ENCODE measurements at regions not wholly inside any gene's neighbourhood (a gene's known extent, or its start where the extent isn't known, plus 50 kb on each side); places are given as distances from the start of the nearest gene placed in this dataset.
"Not testable (repeated sequence)": the region's sequence is repeated elsewhere in the genome, so short reads cannot be mapped to it uniquely, and the experiment has no call there.

DNA sequence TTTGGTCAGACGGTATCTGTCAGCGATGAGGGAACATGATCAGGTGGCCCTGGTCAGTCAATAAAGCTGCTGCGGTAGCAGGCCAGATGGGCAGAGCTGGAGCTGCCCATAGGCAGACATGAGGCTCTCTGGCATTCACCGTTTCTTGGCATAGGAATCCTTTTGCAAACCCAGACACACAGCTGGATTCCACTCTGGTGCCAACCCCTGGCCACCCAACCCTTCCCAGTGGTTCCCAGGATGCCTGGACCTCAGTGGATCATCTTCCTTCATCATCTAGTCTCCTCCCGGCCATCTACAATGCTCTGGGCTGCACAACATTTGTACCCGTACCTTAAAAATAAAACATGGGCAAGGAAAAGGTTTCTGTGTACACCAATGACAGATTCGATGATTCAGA lies 68.3 kb upstream of the ACTRT2 start:
- TF ChIP-seq, protein P1, sequence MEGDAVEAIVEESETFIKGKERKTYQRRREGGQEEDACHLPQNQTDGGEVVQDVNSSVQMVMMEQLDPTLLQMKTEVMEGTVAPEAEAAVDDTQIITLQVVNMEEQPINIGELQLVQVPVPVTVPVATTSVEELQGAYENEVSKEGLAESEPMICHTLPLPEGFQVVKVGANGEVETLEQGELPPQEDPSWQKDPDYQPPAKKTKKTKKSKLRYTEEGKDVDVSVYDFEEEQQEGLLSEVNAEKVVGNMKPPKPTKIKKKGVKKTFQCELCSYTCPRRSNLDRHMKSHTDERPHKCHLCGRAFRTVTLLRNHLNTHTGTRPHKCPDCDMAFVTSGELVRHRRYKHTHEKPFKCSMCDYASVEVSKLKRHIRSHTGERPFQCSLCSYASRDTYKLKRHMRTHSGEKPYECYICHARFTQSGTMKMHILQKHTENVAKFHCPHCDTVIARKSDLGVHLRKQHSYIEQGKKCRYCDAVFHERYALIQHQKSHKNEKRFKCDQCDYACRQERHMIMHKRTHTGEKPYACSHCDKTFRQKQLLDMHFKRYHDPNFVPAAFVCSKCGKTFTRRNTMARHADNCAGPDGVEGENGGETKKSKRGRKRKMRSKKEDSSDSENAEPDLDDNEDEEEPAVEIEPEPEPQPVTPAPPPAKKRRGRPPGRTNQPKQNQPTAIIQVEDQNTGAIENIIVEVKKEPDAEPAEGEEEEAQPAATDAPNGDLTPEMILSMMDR (IDR thresholded peaks at IDR 0.05; ENCODE audit: unreplicated experiment) = no peak
- no peaks in the 10 kb centered on the region for H3K36me3 Mint-ChIP-seq (ENCODE audit: insufficient read depth)
- H3K27me3 Mint-ChIP-seq = no peaks in the 10 kb centered on the region
- no peaks in the 10 kb centered on the region for H3K4me1 Mint-ChIP-seq (ENCODE audit: low read depth)
- no peak overlapping the region for H3K27ac Mint-ChIP-seq
- peaks cover 48% of the 10 kb centered on the region for H3K9me3 Mint-ChIP-seq (ENCODE audit: low read depth)
- DNase-seq (ENCODE audit: low spot score, unreplicated experiment) = no peak
- H3K4me3 Mint-ChIP-seq (ENCODE audit: low read depth) = no peak overlapping the region

DNA sequence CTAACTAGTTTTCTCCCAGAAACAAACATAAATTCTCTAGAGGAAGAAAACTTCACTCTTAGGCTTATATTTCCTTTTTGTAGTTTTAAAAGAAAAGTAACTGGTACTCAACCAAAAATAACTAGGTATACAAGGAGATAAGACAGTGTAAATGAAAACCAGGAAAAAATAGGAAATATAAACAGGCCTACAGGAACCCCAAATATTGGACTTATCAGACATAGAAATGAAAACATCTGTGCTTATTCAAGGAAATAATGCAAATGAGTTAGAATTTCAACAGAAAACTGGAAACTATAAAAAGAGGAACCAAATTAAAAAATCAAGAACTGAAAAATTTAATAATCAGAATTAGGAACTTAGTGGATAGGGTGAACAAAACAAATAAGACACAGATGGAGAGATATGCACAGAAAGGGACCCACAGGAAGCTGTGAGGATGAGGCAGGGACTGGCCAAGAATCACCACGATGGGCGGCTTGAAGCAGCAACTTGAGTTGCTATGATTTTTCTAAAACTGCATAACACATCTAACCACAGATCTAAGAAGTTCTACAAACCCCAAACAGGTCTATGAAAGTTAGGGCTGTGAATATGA lies 67.5 kb upstream of the ACTRT2 start:
- Mint-ChIP-seq H3K4me3 (ENCODE audit: low read depth) (no peak overlapping the region), H3K4me1 (ENCODE audit: low read depth) (no peaks in the 10 kb centered on the region), H3K9me3 (ENCODE audit: low read depth) (peaks cover 52% of the 10 kb centered on the region), H3K27me3 (no peaks in the 10 kb centered on the region), H3K27ac (no peak overlapping the region), H3K36me3 (ENCODE audit: insufficient read depth) (no peaks in the 10 kb centered on the region)
- TF ChIP-seq, protein P1 (IDR thresholded peaks at IDR 0.05; ENCODE audit: unreplicated experiment) = no peak
- no peak for DNase-seq (ENCODE audit: low spot score, unreplicated experiment)

DNA sequence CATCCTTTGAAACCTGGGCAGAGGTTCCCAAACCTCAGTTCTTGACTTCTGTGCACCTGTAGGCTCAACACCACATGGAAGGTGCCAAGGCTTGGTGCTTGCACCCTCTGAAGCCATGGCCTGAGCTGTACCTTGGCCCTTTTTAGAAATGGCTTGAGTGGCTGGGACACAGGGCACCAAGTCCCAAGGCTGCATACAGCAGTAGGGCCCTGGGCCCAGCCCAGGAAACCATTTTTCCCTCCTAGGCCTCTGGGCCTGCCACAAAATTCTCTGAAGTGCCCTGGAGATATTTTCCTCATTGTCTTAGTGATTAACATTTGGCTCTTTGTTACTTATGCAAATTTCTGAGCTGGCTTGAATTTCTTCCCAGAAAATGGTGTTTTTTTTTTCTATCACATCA lies 65.6 kb upstream of the ACTRT2 start:
- TF ChIP-seq, protein P1 (IDR thresholded peaks at IDR 0.05; ENCODE audit: unreplicated experiment) = no peak
- no peak overlapping the region for H3K4me3 Mint-ChIP-seq (ENCODE audit: low read depth)
- H3K9me3 Mint-ChIP-seq (ENCODE audit: low read depth) = peaks cover 53% of the 10 kb centered on the region
- H3K27ac Mint-ChIP-seq = no peak overlapping the region
- H3K27me3 Mint-ChIP-seq = no peaks in the 10 kb centered on the region
- H3K4me1 Mint-ChIP-seq (ENCODE audit: low read depth) = no peaks in the 10 kb centered on the region
- no peaks in the 10 kb centered on the region for H3K36me3 Mint-ChIP-seq (ENCODE audit: insufficient read depth)
- no peak for DNase-seq (ENCODE audit: low spot score, unreplicated experiment)

DNA sequence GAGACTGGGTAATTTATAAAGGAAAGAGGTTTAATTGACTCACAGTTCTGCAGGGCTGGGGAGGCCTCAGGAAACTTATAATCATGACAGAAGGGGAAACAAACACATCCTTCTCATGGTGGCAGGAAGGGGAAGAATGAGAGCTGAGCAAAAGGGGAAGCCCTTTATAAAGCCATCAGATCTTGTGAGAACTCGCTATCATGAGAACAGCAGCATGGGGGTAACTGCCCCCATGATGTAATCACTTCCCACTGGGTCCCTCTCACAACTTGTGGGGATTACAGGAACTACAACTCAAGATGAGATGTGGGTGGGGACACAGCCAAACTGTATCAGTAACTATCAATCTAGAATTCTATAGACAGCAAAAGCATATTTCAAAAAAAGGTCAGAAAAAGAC lies 64.7 kb upstream of the ACTRT2 start:
- Mint-ChIP-seq H3K4me1 (ENCODE audit: low read depth) (no peaks in the 10 kb centered on the region), H3K9me3 (ENCODE audit: low read depth) (peaks cover 50% of the 10 kb centered on the region)

DNA sequence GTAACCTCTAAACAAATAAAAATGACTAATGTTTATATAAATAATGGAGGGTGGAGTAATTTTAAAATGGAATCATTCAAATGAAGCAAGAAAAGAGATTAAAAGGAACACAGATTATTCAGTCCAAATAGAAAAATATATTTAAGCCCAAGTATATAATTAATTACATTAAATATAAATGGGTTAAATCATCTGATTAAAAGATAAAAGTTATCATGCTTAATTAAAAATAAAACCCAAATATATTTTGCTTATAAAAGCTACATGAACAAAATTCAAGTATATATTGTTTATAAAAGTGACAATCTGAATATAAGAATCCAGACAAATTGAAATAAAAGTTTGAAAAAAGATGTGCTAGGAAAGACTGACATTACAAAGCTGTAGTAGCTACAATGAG lies 63.9 kb upstream of the ACTRT2 start:
- Mint-ChIP-seq H3K36me3 (ENCODE audit: insufficient read depth) (no peaks in the 10 kb centered on the region), H3K27ac (no peak overlapping the region)

More for the DNA sequence above, 64.7 kb upstream of the ACTRT2 start:
- no peak overlapping the region for H3K4me3 Mint-ChIP-seq (ENCODE audit: low read depth)
- no peaks in the 10 kb centered on the region for H3K36me3 Mint-ChIP-seq (ENCODE audit: insufficient read depth)
- DNase-seq (ENCODE audit: low spot score, unreplicated experiment) = no peak
- H3K27ac Mint-ChIP-seq = no peak overlapping the region
- TF ChIP-seq, protein P1 (IDR thresholded peaks at IDR 0.05; ENCODE audit: unreplicated experiment) = no peak
- no peaks in the 10 kb centered on the region for H3K27me3 Mint-ChIP-seq

DNA sequence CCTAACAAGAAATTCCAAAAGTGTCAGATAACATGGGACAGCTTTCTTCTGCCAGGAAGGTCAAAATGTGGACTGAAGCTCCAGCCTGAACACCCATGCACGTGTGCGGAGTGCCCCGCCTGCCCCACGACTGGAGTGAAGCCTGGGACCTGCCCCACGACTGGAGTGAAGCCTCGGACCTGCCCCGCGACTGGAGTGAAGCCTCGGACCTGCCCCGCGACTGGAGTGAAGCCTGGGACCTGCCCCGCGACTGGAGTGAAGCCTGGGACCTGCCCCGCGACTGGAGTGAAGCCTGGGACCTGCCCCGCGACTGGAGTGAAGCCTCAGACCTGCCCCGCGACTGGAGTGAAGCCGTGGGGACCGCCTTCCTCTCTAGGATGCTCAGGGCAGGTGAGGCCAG lies 61.4 kb upstream of the ACTRT2 start:
- H3K9me3 Mint-ChIP-seq (ENCODE audit: low read depth) = peaks cover 38% of the 10 kb centered on the region
- not testable (repeated sequence) for H3K36me3 Mint-ChIP-seq (ENCODE audit: insufficient read depth); H3K27me3 Mint-ChIP-seq; H3K4me3 Mint-ChIP-seq (ENCODE audit: low read depth); H3K4me1 Mint-ChIP-seq (ENCODE audit: low read depth); DNase-seq (ENCODE audit: low spot score, unreplicated experiment); H3K27ac Mint-ChIP-seq

More for the DNA sequence above, 63.9 kb upstream of the ACTRT2 start:
- H3K4me3 Mint-ChIP-seq (ENCODE audit: low read depth) = no peak overlapping the region
- no peaks in the 10 kb centered on the region for H3K4me1 Mint-ChIP-seq (ENCODE audit: low read depth)
- H3K9me3 Mint-ChIP-seq (ENCODE audit: low read depth) = peaks cover 49% of the 10 kb centered on the region
- no peak for DNase-seq (ENCODE audit: low spot score, unreplicated experiment)
- TF ChIP-seq, protein P1 (IDR thresholded peaks at IDR 0.05; ENCODE audit: unreplicated experiment) = no peak
- H3K27me3 Mint-ChIP-seq = no peaks in the 10 kb centered on the region
